Stimulated activated CD4-positive, alpha-beta T cell treated with anti-CD3 and anti-CD28 coated beads, Interleukin-12 subunit alpha, Interleukin-12 subunit beta, amount 100 ng/mL, for 4 hours (primary cell): ENCODE measurements at regions not wholly inside any gene's neighbourhood (a gene's known extent, or its start where the extent isn't known, plus 50 kb on each side); places are given as distances from the start of the nearest gene placed in this dataset.
"Not testable (repeated sequence)": the region's sequence is repeated elsewhere in the genome, so short reads cannot be mapped to it uniquely, and the experiment has no call there.

Experiments used
- DNase-seq: peaks from one replicate; pipeline ENCODE4 v3.0.0-alpha.2; 2020

DNA sequence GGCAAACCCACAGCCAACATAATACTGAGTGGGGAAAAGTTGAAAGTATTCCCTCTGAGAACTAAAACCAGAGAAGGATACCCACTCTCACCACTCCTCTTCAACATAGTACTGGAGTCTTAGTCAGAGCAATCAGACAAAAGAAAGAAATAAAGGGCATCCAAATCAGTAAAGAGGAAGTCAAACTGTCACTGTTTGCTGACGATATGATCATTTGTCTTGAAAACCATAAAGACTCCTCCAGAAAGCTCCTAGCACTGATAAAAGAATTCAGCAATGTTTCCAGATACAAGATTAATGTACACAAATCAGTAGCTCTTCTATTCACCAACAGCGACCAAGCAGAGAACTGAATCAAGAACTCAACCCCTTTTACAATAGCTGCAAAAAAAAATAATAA, 64.0 kb upstream of the SSTR4 start:
- not testable (repeated sequence) for DNase-seq

DNA sequence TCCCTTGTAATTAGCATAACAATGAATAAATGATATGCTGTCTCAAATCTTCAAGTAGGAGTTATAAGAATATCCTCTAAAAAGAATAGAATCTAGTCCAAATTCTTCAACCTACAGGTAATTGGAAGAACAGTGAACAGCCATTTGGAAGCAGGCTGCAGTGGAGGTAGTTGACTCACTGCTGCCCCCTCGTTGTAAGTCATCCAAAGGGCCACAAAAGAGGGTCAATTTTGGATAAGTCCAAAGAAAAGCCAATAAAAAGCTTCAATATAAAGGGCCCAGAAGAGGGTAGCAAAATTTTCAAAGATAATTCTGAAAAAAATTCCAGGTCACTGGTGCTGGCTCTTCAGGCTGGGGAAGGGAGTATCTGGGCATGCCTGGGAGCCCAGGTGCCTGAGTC, 60.8 kb upstream of the SSTR4 start:
- DNase-seq, result no peak

- no peak for DNase-seq
These were observed 57.9 kb upstream of the SSTR4 start for GRCh38 chr20:22977047-22977785.

DNA sequence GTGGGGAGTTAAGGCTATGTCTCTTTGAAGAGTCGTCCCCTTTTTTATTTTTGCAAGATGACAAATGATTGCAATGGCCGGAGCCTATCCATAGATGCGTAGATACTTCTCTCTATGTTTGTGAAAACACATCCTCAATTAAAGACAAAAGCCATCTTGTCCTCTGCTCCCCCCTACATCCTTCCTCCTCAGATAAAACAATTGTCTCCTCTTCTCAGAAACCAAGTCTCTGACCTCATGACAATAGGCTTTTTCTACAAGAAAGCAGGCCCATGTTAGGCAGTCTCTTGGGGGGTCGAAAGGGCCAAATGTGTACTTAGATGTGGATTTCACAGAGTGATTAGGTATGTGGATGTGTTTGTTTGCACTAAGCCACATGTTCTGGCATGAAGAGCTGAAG, 51.1 kb upstream of the SSTR4 start:
- DNase-seq, result no peak

DNA sequence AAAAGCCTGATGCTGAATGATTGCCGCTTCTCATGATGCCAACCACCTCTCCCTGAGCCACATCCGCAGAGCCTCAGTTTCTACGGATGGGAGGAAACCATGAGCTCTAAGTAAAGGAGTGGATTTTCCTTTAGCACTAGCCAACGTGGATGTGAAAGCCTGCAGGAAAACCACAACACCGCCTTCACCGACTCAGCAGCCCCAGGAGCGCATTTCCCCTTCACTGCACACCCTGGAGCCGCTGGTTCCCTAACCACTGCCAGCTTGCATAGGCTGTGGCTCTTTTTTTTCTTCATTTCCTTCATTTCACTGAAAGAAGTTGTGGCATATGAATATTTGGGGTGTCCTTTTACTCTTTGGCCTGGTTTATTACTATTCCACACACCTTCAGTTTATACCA, 50.5 kb upstream of the SSTR4 start:
- no peak for DNase-seq

DNA sequence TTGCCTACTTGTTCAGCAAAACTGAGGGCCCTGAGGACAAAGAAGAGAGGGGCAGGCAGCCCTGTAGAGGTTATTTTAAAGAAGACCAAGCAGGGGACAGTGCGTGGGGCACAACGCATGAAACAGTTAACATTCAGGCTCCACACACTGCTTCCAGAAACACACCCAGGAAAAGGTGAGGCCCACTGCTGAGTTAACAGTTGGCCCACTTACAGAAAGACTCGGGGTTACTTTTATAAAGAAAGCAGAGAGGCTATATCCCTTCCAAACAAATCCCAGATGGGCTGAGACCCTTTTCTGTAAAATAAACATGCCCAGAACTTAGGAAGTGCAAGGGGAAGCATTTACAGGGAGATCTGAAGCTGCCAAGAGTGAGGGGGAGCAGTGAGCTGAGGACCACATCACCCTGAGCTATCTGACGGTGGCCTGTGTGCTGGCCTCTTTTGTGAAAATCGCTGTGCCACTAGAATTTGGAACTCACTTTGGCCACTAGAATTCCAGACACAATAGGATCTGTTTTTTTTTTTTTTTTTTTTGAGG, 49.8 kb upstream of the SSTR4 start:
- DNase-seq, result no peak
